ENCODE measurements at regions not wholly inside any gene's neighbourhood (a gene's known extent, or its start where the extent isn't known, plus 50 kb on each side); places are given as distances from the start of the nearest gene placed in this dataset.

DNA sequence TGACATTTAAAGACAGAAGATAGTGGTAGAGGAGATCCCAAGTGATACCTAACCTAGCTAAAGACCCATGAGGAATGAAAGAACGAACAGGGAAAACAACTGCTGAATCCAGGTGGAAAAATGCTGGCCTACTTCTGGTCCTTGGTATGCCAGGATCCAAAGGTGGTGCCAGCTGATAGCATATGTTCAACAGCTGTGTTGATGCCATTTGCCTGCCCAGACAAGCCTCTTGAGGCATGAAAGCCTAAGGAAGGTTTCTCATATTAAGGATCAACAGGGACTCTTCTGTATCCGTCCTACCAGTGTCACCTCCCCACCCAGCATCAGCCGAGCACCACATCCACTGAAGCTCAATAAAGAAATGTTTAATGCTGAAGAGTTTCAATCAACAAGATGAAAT lies 225.7 kb upstream of the DMRT1 start:
- TF ChIP-seq POLR2AphosphoS5 (IDR thresholded peaks at IDR 0.05): no peak
- no peak for TF ChIP-seq CTCF (IDR thresholded peaks at IDR 0.05 in 8 of 11, conservative IDR thresholded peaks at IDR 0.05 in 3 of 11)
- no peak for TF ChIP-seq POLR2A (IDR thresholded peaks at IDR 0.05)
- Histone ChIP-seq H3K27me3 (replicated peaks in 1 of 7) (no peaks in the 10 kb centered on the region), H3K4me3 (no peak overlapping the region), H3K9me3 (no peaks in the 10 kb centered on the region), H3K4me1 (peaks cover 0 to 17% (median 12%) of the 10 kb centered on the region in 6 donors), H3K27ac (no peak overlapping the region), H3K36me3 (no peaks in the 10 kb centered on the region)
- WGBS, 5 donors: 87 to 97% (median 94%) methylated on average over 3 of the region's 3 CpGs
- intact Hi-C loops (cut with DNase I; ENCODE audit: low total_unique reads): loop anchor here (2.0 to 10.0 kb wide), 2 partner anchors 149 to 389 kb away; no protein-coding TSS in a partner anchor
- DNase-seq: no peak

GRCh38 chr9:616694-617093 lies 224.8 kb upstream of the DMRT1 start:
- intact Hi-C loops (cut with DNase I; ENCODE audit: low total_unique reads): loop anchor here (10.0 kb wide), 1 partner anchor 388 kb away; no protein-coding TSS in a partner anchor

DNA sequence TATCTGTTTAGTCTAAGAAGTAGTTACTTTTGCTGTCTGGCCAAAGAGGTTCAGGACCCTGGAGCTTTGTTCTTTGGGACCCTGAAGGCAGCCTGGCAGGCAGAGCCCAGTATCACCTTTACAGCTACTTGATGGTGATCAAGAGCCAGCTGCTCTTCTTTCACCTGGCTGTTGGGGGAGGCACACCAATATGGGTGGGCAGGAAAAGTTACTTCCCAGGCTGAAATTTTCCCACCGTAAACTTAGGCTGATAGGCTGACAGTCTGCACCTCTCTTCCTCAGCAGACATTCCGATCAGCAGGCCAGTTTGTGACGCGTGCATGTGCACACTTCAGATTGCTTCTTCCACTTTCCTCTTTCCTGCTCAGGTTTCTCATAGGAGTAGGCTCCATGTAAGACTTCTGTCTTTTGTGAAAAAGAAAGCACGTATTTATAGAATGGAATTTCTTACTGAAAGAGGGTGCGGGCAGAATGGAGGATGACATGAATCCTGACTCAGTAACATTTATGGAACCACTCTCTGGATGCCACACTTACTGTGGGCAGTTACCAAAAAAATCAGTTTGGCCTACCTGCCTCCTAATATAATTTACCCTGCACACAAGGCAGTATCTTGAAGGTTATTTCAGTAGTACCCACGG lies 223.9 kb upstream of the DMRT1 start:
- no peak for DNase-seq
- 86 to 92% (median 90%) methylated on average over 7 of the region's 7 CpGs for WGBS, 5 donors
- no peak overlapping the region for H3K27ac ChIP-seq
- H3K4me1 ChIP-seq: peaks cover 0 to 17% (median 12%) of the 10 kb centered on the region in 6 donors
- intact Hi-C loops (cut with DNase I; ENCODE audit: low total_unique reads): loop anchor here (10.0 kb wide), 1 partner anchor 387 kb away; no protein-coding TSS in a partner anchor
- no peaks in the 10 kb centered on the region for H3K9me3 ChIP-seq
- no peaks in the 10 kb centered on the region for H3K36me3 ChIP-seq
- TF ChIP-seq POLR2A (IDR thresholded peaks at IDR 0.05): no peak
- no peak for TF ChIP-seq CTCF (IDR thresholded peaks at IDR 0.05 in 8 of 11, conservative IDR thresholded peaks at IDR 0.05 in 3 of 11)
- no peak for TF ChIP-seq POLR2AphosphoS5 (IDR thresholded peaks at IDR 0.05)
- no peak overlapping the region for H3K4me3 ChIP-seq
- H3K27me3 ChIP-seq (replicated peaks in 1 of 7): no peaks in the 10 kb centered on the region

More at GRCh38 chr9:616694-617093, 224.8 kb upstream of the DMRT1 start:
- DNase-seq: no peak
- no peak for TF ChIP-seq POLR2A (IDR thresholded peaks at IDR 0.05)
- TF ChIP-seq POLR2AphosphoS5 (IDR thresholded peaks at IDR 0.05): no peak
- TF ChIP-seq CTCF (IDR thresholded peaks at IDR 0.05 in 8 of 11, conservative IDR thresholded peaks at IDR 0.05 in 3 of 11): no peak
- H3K27ac ChIP-seq: no peak overlapping the region
- H3K36me3 ChIP-seq: no peaks in the 10 kb centered on the region
- peaks cover 0 to 17% (median 12%) of the 10 kb centered on the region in 6 donors for H3K4me1 ChIP-seq
- no peaks in the 10 kb centered on the region for H3K27me3 ChIP-seq (replicated peaks in 1 of 7)
- H3K9me3 ChIP-seq: no peaks in the 10 kb centered on the region
- 71 to 78% (median 73%) methylated on average over 4 of the region's 4 CpGs for WGBS, 5 donors
- H3K4me3 ChIP-seq: no peak overlapping the region

GRCh38 chr9:618478-618877 lies 223.0 kb upstream of the DMRT1 start:
- Histone ChIP-seq H3K4me1 (peaks cover 0 to 14% (median 12%) of the 10 kb centered on the region in 6 donors), H3K9me3 (no peaks in the 10 kb centered on the region), H3K4me3 (no peak overlapping the region), H3K36me3 (no peaks in the 10 kb centered on the region), H3K27ac (no peak overlapping the region), H3K27me3 (replicated peaks in 1 of 7) (no peaks in the 10 kb centered on the region)
- intact Hi-C loops (cut with DNase I; ENCODE audit: low total_unique reads): loop anchor here (10.0 kb wide), 1 partner anchor 386 kb away; no protein-coding TSS in a partner anchor
- no peak for TF ChIP-seq POLR2AphosphoS5 (IDR thresholded peaks at IDR 0.05)
- TF ChIP-seq POLR2A (IDR thresholded peaks at IDR 0.05): no peak
- no peak for TF ChIP-seq CTCF (IDR thresholded peaks at IDR 0.05 in 8 of 11, conservative IDR thresholded peaks at IDR 0.05 in 3 of 11)
- DNase-seq: no peak
- 86 to 95% (median 91%) methylated on average over 5 of the region's 5 CpGs for WGBS, 5 donors
